ENCODE measurements at regions not wholly inside any gene's neighbourhood (a gene's known extent, or its start where the extent isn't known, plus 50 kb on each side); places are given as distances from the start of the nearest gene placed in this dataset.

DNA sequence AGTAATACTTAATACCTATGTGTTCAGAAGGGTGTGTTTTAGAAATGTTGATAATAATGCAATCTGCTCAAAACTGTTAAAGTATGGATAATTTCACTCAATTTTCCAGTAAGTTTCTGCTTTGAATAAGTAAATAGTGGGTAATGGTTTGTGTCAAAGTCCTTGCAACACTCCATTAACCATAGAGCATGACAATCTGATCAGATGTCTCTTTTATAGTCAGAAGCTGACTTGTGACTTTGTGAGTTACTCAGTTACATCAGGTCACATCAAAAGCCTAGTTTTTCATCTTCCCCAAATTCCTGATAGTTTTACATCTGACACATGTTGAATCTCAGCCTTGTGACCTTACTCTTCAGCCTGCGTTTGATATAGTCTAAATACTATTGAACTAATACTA lies 338.0 kb downstream of the EFNB2 start:
- peaks cover 9% of the 10 kb centered on the region for H3K4me1 Mint-ChIP-seq

More for the DNA sequence above, 338.0 kb downstream of the EFNB2 start:
- ATAC-seq (no peak), DNase-seq (ENCODE audit: low spot score) (no peak)
- peaks cover 6% of the 10 kb centered on the region for H3K4me1 ChIP-seq (ENCODE audit: insufficient read depth)
- no peaks in the 10 kb centered on the region for H3K79me2 ChIP-seq (replicated peaks; ENCODE audit: insufficient read depth)
- H3K36me3 ChIP-seq (ENCODE audit: insufficient read depth) = no peaks in the 10 kb centered on the region
- Mint-ChIP-seq H3K9me3 (no peaks in the 10 kb centered on the region), H3K27ac (no peak overlapping the region), H3K4me3 (no peak overlapping the region), H3K36me3 (ENCODE audit: low read depth) (no peaks in the 10 kb centered on the region), H3K27me3 (ENCODE audit: insufficient read depth, low read depth, poor library complexity) (no peaks in the 10 kb centered on the region)
- no peaks in the 10 kb centered on the region; the same call in 1 of the 2 replicates for H3K9me2 ChIP-seq (ENCODE audit: insufficient read depth)
- TF ChIP-seq, protein P1, sequence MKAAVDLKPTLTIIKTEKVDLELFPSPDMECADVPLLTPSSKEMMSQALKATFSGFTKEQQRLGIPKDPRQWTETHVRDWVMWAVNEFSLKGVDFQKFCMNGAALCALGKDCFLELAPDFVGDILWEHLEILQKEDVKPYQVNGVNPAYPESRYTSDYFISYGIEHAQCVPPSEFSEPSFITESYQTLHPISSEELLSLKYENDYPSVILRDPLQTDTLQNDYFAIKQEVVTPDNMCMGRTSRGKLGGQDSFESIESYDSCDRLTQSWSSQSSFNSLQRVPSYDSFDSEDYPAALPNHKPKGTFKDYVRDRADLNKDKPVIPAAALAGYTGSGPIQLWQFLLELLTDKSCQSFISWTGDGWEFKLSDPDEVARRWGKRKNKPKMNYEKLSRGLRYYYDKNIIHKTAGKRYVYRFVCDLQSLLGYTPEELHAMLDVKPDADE (IDR thresholded peaks at IDR 0.05) = no peak
- TF ChIP-seq JUNB (IDR thresholded peaks at IDR 0.05; ENCODE audit: unreplicated experiment) (no peak), NANOG (IDR thresholded peaks at IDR 0.05; ENCODE audit: borderline replicate concordance) (no peak), ZNF331 (CRISPR knock-in tag; IDR thresholded peaks at IDR 0.05; ENCODE audit: low read depth) (no peak), ZNF114 (CRISPR knock-in tag; IDR thresholded peaks at IDR 0.05) (no peak), EZH2phosphoT487 (IDR thresholded peaks at IDR 0.05; ENCODE audit: unreplicated experiment) (no peak)
- TF ChIP-seq, protein P2, sequence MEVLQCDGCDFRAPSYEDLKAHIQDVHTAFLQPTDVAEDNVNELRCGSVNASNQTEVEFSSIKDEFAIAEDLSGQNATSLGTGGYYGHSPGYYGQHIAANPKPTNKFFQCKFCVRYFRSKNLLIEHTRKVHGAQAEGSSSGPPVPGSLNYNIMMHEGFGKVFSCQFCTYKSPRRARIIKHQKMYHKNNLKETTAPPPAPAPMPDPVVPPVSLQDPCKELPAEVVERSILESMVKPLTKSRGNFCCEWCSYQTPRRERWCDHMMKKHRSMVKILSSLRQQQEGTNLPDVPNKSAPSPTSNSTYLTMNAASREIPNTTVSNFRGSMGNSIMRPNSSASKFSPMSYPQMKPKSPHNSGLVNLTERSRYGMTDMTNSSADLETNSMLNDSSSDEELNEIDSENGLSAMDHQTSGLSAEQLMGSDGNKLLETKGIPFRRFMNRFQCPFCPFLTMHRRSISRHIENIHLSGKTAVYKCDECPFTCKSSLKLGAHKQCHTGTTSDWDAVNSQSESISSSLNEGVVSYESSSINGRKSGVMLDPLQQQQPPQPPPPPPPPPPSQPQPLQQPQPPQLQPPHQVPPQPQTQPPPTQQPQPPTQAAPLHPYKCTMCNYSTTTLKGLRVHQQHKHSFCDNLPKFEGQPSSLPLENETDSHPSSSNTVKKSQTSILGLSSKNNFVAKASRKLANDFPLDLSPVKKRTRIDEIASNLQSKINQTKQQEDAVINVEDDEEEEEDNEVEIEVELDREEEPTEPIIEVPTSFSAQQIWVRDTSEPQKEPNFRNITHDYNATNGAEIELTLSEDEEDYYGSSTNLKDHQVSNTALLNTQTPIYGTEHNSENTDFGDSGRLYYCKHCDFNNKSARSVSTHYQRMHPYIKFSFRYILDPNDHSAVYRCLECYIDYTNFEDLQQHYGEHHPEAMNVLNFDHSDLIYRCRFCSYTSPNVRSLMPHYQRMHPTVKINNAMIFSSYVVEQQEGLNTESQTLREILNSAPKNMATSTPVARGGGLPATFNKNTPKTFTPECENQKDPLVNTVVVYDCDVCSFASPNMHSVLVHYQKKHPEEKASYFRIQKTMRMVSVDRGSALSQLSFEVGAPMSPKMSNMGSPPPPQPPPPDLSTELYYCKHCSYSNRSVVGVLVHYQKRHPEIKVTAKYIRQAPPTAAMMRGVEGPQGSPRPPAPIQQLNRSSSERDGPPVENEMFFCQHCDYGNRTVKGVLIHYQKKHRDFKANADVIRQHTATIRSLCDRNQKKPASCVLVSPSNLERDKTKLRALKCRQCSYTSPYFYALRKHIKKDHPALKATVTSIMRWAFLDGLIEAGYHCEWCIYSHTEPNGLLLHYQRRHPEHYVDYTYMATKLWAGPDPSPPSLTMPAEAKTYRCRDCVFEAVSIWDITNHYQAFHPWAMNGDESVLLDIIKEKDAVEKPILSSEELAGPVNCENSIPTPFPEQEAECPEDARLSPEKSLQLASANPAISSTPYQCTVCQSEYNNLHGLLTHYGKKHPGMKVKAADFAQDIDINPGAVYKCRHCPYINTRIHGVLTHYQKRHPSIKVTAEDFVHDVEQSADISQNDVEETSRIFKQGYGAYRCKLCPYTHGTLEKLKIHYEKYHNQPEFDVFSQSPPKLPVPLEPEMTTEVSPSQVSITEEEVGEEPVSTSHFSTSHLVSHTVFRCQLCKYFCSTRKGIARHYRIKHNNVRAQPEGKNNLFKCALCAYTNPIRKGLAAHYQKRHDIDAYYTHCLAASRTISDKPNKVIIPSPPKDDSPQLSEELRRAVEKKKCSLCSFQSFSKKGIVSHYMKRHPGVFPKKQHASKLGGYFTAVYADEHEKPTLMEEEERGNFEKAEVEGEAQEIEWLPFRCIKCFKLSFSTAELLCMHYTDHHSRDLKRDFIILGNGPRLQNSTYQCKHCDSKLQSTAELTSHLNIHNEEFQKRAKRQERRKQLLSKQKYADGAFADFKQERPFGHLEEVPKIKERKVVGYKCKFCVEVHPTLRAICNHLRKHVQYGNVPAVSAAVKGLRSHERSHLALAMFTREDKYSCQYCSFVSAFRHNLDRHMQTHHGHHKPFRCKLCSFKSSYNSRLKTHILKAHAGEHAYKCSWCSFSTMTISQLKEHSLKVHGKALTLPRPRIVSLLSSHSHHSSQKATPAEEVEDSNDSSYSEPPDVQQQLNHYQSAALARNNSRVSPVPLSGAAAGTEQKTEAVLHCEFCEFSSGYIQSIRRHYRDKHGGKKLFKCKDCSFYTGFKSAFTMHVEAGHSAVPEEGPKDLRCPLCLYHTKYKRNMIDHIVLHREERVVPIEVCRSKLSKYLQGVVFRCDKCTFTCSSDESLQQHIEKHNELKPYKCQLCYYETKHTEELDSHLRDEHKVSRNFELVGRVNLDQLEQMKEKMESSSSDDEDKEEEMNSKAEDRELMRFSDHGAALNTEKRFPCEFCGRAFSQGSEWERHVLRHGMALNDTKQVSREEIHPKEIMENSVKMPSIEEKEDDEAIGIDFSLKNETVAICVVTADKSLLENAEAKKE (CRISPR knock-in tag; IDR thresholded peaks at IDR 0.05) = no peak
- TF ChIP-seq, protein P3, sequence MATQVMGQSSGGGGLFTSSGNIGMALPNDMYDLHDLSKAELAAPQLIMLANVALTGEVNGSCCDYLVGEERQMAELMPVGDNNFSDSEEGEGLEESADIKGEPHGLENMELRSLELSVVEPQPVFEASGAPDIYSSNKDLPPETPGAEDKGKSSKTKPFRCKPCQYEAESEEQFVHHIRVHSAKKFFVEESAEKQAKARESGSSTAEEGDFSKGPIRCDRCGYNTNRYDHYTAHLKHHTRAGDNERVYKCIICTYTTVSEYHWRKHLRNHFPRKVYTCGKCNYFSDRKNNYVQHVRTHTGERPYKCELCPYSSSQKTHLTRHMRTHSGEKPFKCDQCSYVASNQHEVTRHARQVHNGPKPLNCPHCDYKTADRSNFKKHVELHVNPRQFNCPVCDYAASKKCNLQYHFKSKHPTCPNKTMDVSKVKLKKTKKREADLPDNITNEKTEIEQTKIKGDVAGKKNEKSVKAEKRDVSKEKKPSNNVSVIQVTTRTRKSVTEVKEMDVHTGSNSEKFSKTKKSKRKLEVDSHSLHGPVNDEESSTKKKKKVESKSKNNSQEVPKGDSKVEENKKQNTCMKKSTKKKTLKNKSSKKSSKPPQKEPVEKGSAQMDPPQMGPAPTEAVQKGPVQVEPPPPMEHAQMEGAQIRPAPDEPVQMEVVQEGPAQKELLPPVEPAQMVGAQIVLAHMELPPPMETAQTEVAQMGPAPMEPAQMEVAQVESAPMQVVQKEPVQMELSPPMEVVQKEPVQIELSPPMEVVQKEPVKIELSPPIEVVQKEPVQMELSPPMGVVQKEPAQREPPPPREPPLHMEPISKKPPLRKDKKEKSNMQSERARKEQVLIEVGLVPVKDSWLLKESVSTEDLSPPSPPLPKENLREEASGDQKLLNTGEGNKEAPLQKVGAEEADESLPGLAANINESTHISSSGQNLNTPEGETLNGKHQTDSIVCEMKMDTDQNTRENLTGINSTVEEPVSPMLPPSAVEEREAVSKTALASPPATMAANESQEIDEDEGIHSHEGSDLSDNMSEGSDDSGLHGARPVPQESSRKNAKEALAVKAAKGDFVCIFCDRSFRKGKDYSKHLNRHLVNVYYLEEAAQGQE (IDR thresholded peaks at IDR 0.05; ENCODE audit: unreplicated experiment) = no peak
- no peak overlapping the region for H2AFZ ChIP-seq
- no peaks in the 10 kb centered on the region for H3K27me3 ChIP-seq (ENCODE audit: insufficient read depth)
- no peaks in the 10 kb centered on the region for H3F3A ChIP-seq (replicated peaks; ENCODE audit: low read depth)
- no peak overlapping the region for H3K4me3 ChIP-seq
- H4K20me1 ChIP-seq (replicated peaks; ENCODE audit: insufficient read depth) = no peaks in the 10 kb centered on the region
- H3K27ac ChIP-seq (ENCODE audit: low read depth) = no peak overlapping the region
- no peak overlapping the region for H3K4me2 ChIP-seq

Measured in GM23338 (cell line).